IPS-NIHi7 (cell line): ENCODE measurements at regions not wholly inside any gene's neighbourhood (a gene's known extent, or its start where the extent isn't known, plus 50 kb on each side); places are given as distances from the start of the nearest gene placed in this dataset.
A peak's percentile ranks its signal among the peaks of the same experiment; 100 is the strongest.

ENCODE experiments used
- DNase-seq: peaks from one replicate; pipeline ENCODE4 v3.0.0; 2012; ENCODE audit warnings: mixed read lengths; ENCODE audit errors: extremely low spot score

GRCh38 chr7:85664341-85664740 lies 477.5 kb upstream of the SEMA3D start:
- DNase-seq, result no peak

- DNase-seq, result no peak
Observed at GRCh38 chr7:85659364-85659763, 472.5 kb upstream of the SEMA3D start.

GRCh38 chr7:85655252-85655651 lies 468.4 kb upstream of the SEMA3D start:
- no peak for DNase-seq

- DNase-seq, result no peak
Observed at GRCh38 chr7:85644272-85644671, 457.4 kb upstream of the SEMA3D start.

GRCh38 chr7:85641331-85641730 lies 454.5 kb upstream of the SEMA3D start:
- no peak for DNase-seq

GRCh38 chr7:85638394-85638793 lies 451.5 kb upstream of the SEMA3D start:
- DNase-seq, result no peak

- DNase-seq, result no peak
Observed at GRCh38 chr7:85634951-85635350, 448.1 kb upstream of the SEMA3D start.

GRCh38 chr7:85630904-85631600 lies 444.2 kb upstream of the SEMA3D start:
- DNase-seq, result peak; percentile 9

- DNase-seq, result peak; percentile 9
Observed at GRCh38 chr7:85627791-85628586, 441.1 kb upstream of the SEMA3D start.

- no peak for DNase-seq
Observed at GRCh38 chr7:85622059-85622458, 435.2 kb upstream of the SEMA3D start.

- DNase-seq, result no peak
Observed at GRCh38 chr7:85620936-85621685, 434.3 kb upstream of the SEMA3D start.

GRCh38 chr7:85619236-85619635 lies 432.4 kb upstream of the SEMA3D start:
- DNase-seq, result no peak

- DNase-seq, result no peak
Observed at GRCh38 chr7:85614684-85615083, 427.8 kb upstream of the SEMA3D start.

- DNase-seq, result no peak
Observed at GRCh38 chr7:85612514-85612913, 425.7 kb upstream of the SEMA3D start.

GRCh38 chr7:85608804-85609203 lies 421.9 kb upstream of the SEMA3D start:
- no peak for DNase-seq

GRCh38 chr7:85602196-85602595 lies 415.3 kb upstream of the SEMA3D start:
- no peak for DNase-seq

- no peak for DNase-seq
Observed at GRCh38 chr7:85600395-85600794, 413.5 kb upstream of the SEMA3D start.

GRCh38 chr7:85596827-85597226 lies 410.0 kb upstream of the SEMA3D start:
- DNase-seq, result no peak

- no peak for DNase-seq
Observed at GRCh38 chr7:85595750-85596178, 408.9 kb upstream of the SEMA3D start.

GRCh38 chr7:85593355-85593754 lies 406.5 kb upstream of the SEMA3D start:
- DNase-seq, result no peak

GRCh38 chr7:85587785-85588184 lies 400.9 kb upstream of the SEMA3D start:
- DNase-seq, result no peak

- DNase-seq, result no peak
Observed at GRCh38 chr7:85586091-85586490, 399.2 kb upstream of the SEMA3D start.
